T-helper 2 cell treated with Interferon-gamma antibody and Interleukin-4, amounts not matched to agents 5 μg/mL and 100 μg/mL, for 36 hours (primary cell): ENCODE measurements at regions not wholly inside any gene's neighbourhood (a gene's known extent, or its start where the extent isn't known, plus 50 kb on each side); places are given as distances from the start of the nearest gene placed in this dataset.

Experiments used
- DNase-seq: peaks from one replicate; pipeline ENCODE4 v3.0.0; 2021; ENCODE audit warnings: low spot score
- H3K27ac Mint-ChIP-seq: one replicate; pipeline ENCODE4 v1.8.0; 2021; ENCODE audit warnings: mild to moderate bottlenecking, mixed read lengths
- H3K27me3 Mint-ChIP-seq: one replicate; pipeline ENCODE4 v1.8.0; 2021; ENCODE audit warnings: low read depth, mixed read lengths
- H3K36me3 Mint-ChIP-seq: one replicate; pipeline ENCODE4 v1.8.0; 2021; ENCODE audit warnings: low read depth, mixed read lengths
- H3K4me1 Mint-ChIP-seq: one replicate; pipeline ENCODE4 v1.8.0; 2021; ENCODE audit warnings: low read depth, mixed read lengths
- H3K4me3 Mint-ChIP-seq: one replicate; pipeline ENCODE4 v1.8.0; 2022; ENCODE audit warnings: mild to moderate bottlenecking, moderate library complexity, mixed read lengths
- H3K9me3 Mint-ChIP-seq: one replicate; pipeline ENCODE4 v1.8.0; 2021; ENCODE audit warnings: mixed read lengths

DNA sequence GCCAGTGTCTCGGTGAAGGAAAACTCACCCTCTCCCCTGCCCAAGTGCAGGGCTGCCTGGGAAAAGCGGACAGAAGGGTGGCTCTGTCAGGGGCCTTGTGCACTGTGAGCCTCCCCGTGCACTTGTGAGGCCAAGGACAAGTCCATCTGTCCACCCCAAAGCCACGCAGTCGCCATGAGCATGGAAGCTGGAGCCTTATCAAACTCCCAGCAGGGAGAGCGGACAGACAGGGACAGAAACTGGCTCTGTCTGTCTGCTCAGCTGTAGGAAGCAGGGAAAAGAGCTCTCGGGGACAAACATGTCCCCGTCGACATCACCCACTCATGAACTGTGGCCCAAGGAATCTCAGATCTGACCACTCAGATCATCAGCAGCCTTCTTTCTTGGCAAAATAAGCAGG, 1385.4 kb downstream of the TBC1D22A start:
- Mint-ChIP-seq H3K4me3 (no peak overlapping the region), H3K27me3 (peaks cover 5% of the 10 kb centered on the region), H3K4me1 (no peaks in the 10 kb centered on the region), H3K9me3 (no peaks in the 10 kb centered on the region), H3K36me3 (no peaks in the 10 kb centered on the region), H3K27ac (no peak overlapping the region)
- no peak for DNase-seq

DNA sequence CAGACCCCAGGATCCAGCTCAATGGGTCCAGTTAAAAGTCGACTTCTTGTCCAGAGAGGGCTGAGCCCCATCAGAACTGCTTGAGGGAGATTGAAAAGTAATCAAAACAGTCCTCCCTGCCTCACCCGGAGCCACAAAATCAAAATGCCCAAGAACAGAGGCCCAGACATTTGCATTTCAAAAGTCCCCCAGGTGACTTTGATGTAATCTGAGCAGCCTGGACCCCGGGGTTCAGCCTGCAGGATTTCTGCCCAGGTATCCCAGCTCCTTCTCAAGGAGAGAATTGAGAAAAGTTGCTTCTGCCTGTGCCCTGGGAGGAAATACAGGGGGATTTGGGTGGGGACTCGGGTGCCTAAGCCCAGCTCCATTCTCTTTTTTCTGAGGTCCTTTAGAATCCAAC, 1385.0 kb downstream of the TBC1D22A start:
- Mint-ChIP-seq H3K4me1 (no peaks in the 10 kb centered on the region), H3K4me3 (no peak overlapping the region), H3K27ac (no peak overlapping the region), H3K27me3 (peaks cover 5% of the 10 kb centered on the region), H3K9me3 (no peaks in the 10 kb centered on the region), H3K36me3 (no peaks in the 10 kb centered on the region)
- no peak for DNase-seq

DNA sequence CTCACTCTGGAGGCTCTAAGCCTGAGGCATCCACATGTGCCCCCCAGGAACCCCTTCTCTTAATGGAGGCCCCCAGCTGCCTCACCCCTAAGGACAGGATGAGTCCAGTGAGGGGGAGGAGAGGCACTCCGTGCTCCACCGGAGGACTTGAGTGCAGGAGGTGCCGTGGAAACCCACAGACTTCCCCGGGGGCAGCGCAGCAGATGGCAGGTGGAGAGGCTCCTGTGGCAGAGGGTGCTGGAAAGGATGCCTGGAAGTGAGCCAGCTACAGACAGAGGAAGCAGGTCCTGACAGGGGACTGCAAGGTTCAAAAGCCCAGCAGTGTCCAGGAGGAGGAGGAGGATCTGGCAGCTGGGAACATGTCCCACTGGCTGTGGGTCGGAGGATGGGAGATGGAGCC, 1384.0 kb downstream of the TBC1D22A start:
- Mint-ChIP-seq H3K4me3 (no peak overlapping the region), H3K4me1 (no peaks in the 10 kb centered on the region), H3K36me3 (no peaks in the 10 kb centered on the region), H3K9me3 (no peaks in the 10 kb centered on the region), H3K27ac (no peak overlapping the region), H3K27me3 (peaks cover 5% of the 10 kb centered on the region)
- no peak for DNase-seq

DNA sequence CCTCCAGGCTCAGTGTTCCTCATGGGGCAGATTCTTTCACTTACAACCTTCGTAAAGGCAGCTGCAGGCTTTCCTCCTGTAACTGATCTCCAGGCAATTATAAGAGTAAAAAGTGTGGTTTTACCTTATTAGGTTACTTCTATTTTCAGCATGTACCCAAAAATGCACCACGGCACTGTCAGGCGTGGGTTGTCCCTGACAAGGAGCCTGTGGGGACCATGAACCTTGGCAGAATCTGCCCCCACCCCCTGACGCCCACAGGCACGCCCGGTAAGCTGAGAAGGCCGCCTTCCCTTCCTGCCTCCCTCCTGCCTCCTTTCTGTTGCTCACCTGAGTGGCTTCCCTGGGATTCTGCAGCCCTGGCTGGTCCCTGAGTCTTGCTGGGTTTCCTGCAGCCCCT, 1383.3 kb downstream of the TBC1D22A start:
- DNase-seq, result no peak
- peaks cover 5% of the 10 kb centered on the region for H3K27me3 Mint-ChIP-seq

DNA sequence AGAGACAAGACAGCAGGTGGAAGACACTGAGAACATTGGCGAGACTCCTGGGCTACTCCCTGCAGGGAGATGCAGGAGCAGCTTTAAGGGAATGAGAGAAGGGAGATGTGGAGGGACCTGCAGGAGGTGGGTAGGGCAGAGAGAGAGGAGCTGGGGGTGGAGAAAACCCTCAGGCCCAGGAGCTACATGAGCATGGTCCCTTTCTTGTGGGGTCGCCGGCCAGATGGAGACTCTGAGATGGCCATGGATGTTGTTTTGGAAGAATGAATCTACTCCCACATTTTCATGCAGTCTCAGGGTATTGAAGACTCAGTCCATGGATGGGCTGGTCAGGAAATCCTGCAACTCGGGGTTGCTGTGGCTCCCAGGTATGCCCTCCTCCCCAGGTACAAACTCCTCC, 1381.9 kb downstream of the TBC1D22A start:
- no peak overlapping the region for H3K4me3 Mint-ChIP-seq
- H3K4me1 Mint-ChIP-seq, result no peaks in the 10 kb centered on the region
- no peaks in the 10 kb centered on the region for H3K36me3 Mint-ChIP-seq
- H3K27ac Mint-ChIP-seq, result no peak overlapping the region
- peaks cover 5% of the 10 kb centered on the region for H3K27me3 Mint-ChIP-seq
- no peaks in the 10 kb centered on the region for H3K9me3 Mint-ChIP-seq
- DNase-seq, result no peak

More for the DNA sequence above, 1383.3 kb downstream of the TBC1D22A start:
- H3K4me1 Mint-ChIP-seq, result no peaks in the 10 kb centered on the region
- no peaks in the 10 kb centered on the region for H3K9me3 Mint-ChIP-seq
- H3K36me3 Mint-ChIP-seq, result no peaks in the 10 kb centered on the region
- no peak overlapping the region for H3K27ac Mint-ChIP-seq
- no peak overlapping the region for H3K4me3 Mint-ChIP-seq

DNA sequence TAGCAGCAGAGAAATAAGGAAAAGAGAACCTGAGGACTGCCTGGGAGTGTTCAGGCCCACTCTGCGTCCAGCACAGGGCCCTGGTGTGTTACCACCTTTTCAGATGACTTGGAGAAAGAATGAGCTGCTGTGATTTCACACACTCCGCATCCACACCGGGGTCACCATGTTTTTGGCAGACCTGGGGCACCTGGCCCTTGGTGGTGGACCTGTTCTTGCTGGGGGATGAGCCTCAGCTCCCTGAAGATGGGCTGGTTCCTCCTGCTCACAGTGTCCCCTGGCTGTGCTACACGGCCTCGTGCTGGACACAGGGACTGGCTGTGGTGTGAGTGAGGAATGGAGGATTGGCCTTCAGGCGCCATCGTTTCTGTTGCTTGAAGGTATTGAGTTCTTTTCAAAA, 1381.4 kb downstream of the TBC1D22A start:
- no peaks in the 10 kb centered on the region for H3K36me3 Mint-ChIP-seq
- H3K9me3 Mint-ChIP-seq, result no peaks in the 10 kb centered on the region
- no peak overlapping the region for H3K27ac Mint-ChIP-seq
- H3K4me3 Mint-ChIP-seq, result no peak overlapping the region
- H3K4me1 Mint-ChIP-seq, result peaks cover under 1% of the 10 kb centered on the region
- no peak for DNase-seq
- peaks cover 9% of the 10 kb centered on the region for H3K27me3 Mint-ChIP-seq

DNA sequence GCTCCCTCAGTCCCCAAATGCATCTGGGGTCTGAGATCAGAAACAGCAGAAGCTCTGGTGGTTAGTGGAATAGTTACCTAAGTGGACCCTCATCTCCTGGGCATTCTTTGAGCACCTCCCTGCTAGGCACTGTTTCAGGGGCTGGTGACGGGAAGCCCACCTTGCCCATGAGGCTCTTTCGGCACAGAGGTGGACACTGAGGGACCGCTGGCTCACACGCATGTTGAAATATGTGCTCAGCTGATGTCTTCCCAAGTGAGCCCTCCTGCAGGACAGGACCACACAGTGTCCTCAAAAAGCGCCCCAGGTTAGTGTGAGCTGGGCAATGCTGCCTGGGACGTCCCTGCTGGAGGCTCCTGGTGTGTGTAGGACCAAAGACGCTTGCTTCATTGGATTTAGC, 1379.9 kb downstream of the TBC1D22A start:
- no peak overlapping the region for H3K27ac Mint-ChIP-seq
- peaks cover 14% of the 10 kb centered on the region for H3K27me3 Mint-ChIP-seq
- H3K36me3 Mint-ChIP-seq, result no peaks in the 10 kb centered on the region
- H3K4me3 Mint-ChIP-seq, result no peak overlapping the region
- H3K9me3 Mint-ChIP-seq, result no peaks in the 10 kb centered on the region
- peaks cover 3% of the 10 kb centered on the region for H3K4me1 Mint-ChIP-seq
- no peak for DNase-seq

DNA sequence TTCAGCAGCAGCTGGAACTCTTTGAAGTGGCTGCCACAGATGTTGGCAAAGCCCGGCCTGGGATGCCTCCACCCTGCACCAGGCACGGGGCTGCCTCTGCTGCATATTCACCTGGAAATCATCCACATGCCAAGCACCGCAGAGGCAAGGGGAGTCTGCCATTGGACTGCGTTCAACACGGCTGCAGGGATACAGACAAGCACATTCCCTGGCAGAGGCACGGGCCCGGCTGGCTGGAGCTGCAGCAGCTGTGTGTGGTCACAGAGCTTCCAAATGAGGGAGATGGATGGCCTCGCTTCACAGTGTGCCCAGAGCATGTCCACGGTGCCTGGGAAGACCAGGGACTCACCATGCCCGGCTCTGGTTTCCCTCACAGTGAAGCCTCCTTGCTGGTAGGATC, 1378.9 kb downstream of the TBC1D22A start:
- DNase-seq, result no peak
- Mint-ChIP-seq H3K27me3 (peaks cover 16% of the 10 kb centered on the region), H3K36me3 (no peaks in the 10 kb centered on the region), H3K4me1 (peaks cover 3% of the 10 kb centered on the region), H3K27ac (no peak overlapping the region), H3K9me3 (no peaks in the 10 kb centered on the region), H3K4me3 (no peak overlapping the region)

DNA sequence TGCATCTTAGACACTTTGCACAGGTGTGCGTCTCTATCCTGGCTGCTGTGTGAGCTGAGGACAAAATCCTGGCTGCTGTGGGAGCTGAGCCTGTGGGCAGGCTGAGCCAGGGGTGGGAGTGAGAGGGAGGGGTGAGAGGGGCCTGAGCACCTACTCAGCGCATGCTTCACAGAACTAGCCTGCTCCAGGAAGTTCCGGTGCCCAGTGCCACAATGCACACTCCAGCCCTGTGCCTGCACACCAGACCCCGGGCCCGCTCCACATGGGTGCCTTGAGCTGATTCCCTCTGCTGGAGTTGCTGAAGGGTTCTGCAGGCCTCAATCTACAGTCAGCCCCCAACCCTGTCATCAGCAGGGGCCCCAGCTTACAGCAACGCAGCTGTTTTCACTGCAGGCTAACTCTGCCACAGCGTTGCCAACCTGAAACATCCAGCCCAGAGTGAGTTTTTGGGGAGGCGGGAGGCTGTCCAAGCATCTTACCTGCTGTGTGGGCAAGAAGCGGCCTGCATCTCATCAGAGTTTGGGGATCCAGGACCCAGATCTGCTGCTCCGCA, 1377.9 kb downstream of the TBC1D22A start:
- Mint-ChIP-seq H3K27ac (no peak overlapping the region), H3K9me3 (no peaks in the 10 kb centered on the region), H3K36me3 (no peaks in the 10 kb centered on the region), H3K27me3 (peaks cover 13% of the 10 kb centered on the region), H3K4me1 (peaks cover 3% of the 10 kb centered on the region), H3K4me3 (no peak overlapping the region)
- no peak for DNase-seq

DNA sequence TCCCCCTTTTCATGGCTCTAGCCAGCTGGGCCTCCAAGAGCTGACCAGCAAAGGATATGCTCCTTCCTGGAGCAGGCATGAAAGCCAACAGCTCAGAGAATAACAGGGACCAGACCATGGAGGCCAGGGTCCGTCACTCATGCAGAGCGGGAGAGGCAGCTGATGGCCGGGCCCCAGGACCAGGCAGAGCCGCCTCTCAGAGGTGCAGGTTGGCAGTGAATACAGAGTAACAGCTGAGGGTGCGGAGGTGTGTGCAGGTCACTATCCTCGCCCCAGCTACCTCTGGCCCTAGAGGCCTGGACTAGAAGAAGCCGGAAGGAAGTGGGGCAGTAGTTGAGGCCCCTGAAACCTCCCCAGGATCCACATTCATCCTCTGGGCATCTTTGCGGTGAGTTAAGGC, 1377.3 kb downstream of the TBC1D22A start:
- H3K4me1 Mint-ChIP-seq, result peaks cover 3% of the 10 kb centered on the region
- no peak for DNase-seq
- no peak overlapping the region for H3K27ac Mint-ChIP-seq
- no peaks in the 10 kb centered on the region for H3K9me3 Mint-ChIP-seq
- H3K4me3 Mint-ChIP-seq, result no peak overlapping the region
- no peaks in the 10 kb centered on the region for H3K36me3 Mint-ChIP-seq
- peaks cover 13% of the 10 kb centered on the region for H3K27me3 Mint-ChIP-seq

DNA sequence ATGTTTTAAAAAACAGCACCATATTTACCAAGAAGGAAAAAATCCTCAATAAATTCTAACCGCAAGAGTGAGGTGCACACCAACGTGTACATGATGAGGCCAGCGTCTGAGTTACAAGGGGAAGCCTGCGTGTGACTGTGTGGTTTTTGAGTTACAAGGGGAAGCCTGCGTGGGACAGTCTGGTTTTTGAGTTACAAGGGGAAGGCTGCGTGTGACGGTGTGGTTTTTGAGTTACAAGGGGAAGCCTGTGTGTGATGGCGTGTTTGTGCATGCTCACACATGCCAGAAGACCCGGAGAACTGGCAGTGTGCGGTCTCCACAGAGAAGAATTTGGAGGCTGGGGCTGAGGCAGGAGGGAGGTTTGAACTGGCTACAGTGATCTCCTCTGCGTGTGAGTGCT, 1376.4 kb downstream of the TBC1D22A start:
- no peaks in the 10 kb centered on the region for H3K9me3 Mint-ChIP-seq
- DNase-seq, result no peak
- H3K27ac Mint-ChIP-seq, result no peak overlapping the region
- peaks cover 11% of the 10 kb centered on the region for H3K27me3 Mint-ChIP-seq
- peaks cover 3% of the 10 kb centered on the region for H3K4me1 Mint-ChIP-seq
- H3K36me3 Mint-ChIP-seq, result no peaks in the 10 kb centered on the region
- H3K4me3 Mint-ChIP-seq, result no peak overlapping the region

DNA sequence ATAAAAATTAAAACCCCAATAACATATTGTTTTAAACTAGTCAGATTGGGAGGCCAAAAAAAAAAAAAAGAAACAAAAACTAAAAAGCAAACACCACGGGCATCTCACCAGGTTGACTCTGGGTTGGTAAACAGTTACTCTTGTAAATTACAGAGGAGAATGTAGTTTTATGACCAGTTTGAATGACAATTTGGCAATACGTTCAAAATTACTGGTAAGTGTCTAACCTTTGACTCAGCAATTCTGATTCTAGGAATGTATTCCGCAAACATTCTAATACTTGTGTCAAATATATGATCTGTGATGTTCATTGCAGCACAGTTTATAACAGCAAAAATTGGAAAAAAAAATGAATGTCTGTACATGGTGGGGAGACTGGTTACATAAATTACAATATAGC, 1376.0 kb downstream of the TBC1D22A start:
- no peak for DNase-seq
- H3K27me3 Mint-ChIP-seq, result peaks cover 11% of the 10 kb centered on the region
- H3K9me3 Mint-ChIP-seq, result no peaks in the 10 kb centered on the region
- H3K27ac Mint-ChIP-seq, result no peak overlapping the region
- H3K4me1 Mint-ChIP-seq, result peaks cover 3% of the 10 kb centered on the region
- no peaks in the 10 kb centered on the region for H3K36me3 Mint-ChIP-seq
- no peak overlapping the region for H3K4me3 Mint-ChIP-seq

DNA sequence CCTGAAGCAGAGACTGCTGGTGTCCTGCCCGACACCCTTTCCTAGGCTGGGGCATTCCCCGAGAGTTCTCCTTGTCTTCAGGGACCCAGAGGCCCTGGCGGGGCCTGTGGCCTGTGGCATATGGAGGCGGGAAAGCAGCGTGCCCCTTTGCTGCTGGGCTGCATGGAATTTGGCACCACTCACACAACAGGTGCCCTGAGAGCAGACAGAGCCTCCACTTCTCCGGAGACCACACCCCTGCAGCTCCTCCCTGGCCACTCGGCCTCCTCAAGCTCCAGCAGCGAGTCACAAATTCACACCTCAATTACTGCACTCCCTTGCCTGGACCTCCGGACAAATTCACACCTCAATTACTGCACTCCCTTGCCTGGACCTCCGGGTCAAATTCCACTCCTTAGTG, 1375.2 kb downstream of the TBC1D22A start:
- no peak for DNase-seq
- Mint-ChIP-seq H3K27ac (no peak overlapping the region), H3K4me3 (no peak overlapping the region), H3K27me3 (peaks cover 11% of the 10 kb centered on the region), H3K36me3 (no peaks in the 10 kb centered on the region), H3K4me1 (peaks cover 3% of the 10 kb centered on the region), H3K9me3 (no peaks in the 10 kb centered on the region)

DNA sequence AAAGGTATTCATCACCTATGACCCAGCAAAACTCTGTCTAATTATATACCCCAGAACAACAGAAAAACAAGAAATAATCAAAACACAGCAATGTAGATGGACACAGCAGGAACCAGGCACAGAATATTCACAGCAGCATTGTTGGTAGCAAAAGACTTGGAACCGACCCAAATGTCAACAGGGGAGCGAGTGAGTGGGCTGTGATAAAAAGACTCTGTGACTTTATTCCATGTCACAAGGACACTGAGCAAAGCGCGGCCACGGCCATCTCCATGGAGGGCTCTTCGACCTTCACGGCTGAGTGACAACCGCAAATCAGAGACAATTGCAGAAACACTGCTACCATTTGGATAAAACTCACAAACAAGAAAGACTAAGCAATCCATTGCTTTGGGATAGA, 1373.1 kb downstream of the TBC1D22A start:
- Mint-ChIP-seq H3K9me3 (no peaks in the 10 kb centered on the region), H3K36me3 (no peaks in the 10 kb centered on the region), H3K27me3 (peaks cover 13% of the 10 kb centered on the region), H3K4me1 (peaks cover 3% of the 10 kb centered on the region), H3K27ac (no peak overlapping the region), H3K4me3 (no peak overlapping the region)
- DNase-seq, result no peak

DNA sequence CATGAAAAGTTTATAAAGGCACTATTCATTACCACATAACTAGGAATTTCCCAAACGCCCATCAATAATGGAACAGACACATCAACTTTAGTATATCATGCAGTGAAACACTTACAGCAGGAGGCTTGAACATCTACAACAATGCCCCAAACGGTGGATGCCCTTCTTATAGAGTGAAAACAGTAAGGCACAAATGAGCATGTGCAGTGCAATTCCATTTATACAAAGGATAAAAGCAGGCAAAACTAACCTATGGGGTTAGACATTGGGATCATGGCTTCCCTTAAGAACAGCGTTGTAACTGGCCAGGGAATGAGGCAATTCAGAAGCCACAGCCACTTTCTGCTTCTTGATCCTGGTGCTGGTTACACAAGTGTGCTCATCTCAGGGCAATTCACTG, 1363.0 kb downstream of the TBC1D22A start:
- Mint-ChIP-seq H3K36me3 (no peaks in the 10 kb centered on the region), H3K9me3 (no peaks in the 10 kb centered on the region), H3K27ac (no peak overlapping the region), H3K4me3 (no peak overlapping the region), H3K27me3 (peaks cover 5% of the 10 kb centered on the region), H3K4me1 (no peaks in the 10 kb centered on the region)
- DNase-seq, result no peak
